Heart left ventricle (tissue), 13 donors: ENCODE measurements at regions not wholly inside any gene's neighbourhood (a gene's known extent, or its start where the extent isn't known, plus 50 kb on each side); places are given as distances from the start of the nearest gene placed in this dataset.

ENCODE experiments used
- POLR2A ChIP-seq, 2 donors: fragments of 450-650 bp; IDR thresholded peaks; one replicate each; pipeline ENCODE4 v1.6.1; 2017; ENCODE audit warnings: antibody characterized with exemption in 2 of 2, mild to moderate bottlenecking in 2 of 2, moderate library complexity in 2 of 2
- TF ChIP-seq, protein P1 (sequence below), 12 donors: fragments of 200-600 bp; sonication (generic) in 4 of 12; IDR thresholded peaks; one replicate each; pipeline versions ENCODE4 v1.5.0 to v1.8.0; 2018 to 2022; ENCODE audit warnings: antibody characterized with exemption in 12 of 12, mild to moderate bottlenecking in 5 of 12
- donor health status: ischemic (EF 13 %, LVEDD 7.1; RV severe dilation, severe dysfunction).
- donor health status: DM: no; HTN: yes; CAD: no.
- donor health status: DM: no; HTN: no; CAD: no.
- donor health status: ischemic (EF 25% LVEDD 6.9; RV normal size, moderate dysfunction).
- donor health status: ischemic (EF 25% LVEDD 5.7; RV mildly dilated, moderate dysfunction).
- donor health status: ischemic (EF 35%, LVEDD 5.7; RV mildly dilated, moderate dysfunction).
- donor health status: nonischemic (EF 11% LVEDD 7.7; RV severe dilation, severe dysfunction).
- donor health status: DM: yes; HTN: yes; CAD: no.
- donor health status: PGD.
- donor health status: ischemic (EF 29% LVEDD 5.4; RV normal size, mild dysfunction).
- donor health status: nonischemic (EF 23%, LVEDD 6.1; RV moderate dilation, normal function).

DNA sequence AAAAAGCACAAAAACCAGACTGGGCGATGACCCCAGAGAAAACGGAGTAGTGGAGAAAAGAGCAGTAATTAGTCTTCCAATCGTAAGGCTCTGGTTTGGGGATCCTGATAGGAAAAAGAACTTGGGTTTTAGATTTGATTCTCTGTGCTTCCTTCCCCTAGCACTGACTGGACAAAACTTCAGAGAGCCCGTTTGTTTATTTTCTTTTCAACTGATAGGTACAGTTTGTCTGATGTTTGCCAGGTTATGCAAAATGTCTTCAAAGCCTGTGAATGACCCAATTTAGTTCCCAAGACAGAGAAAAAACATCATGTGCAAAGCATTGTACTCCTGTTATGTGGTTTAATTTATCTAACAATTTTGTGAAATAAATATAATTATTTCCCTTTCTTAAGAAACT lies 151.1 kb upstream of the COX10 start:
- TF ChIP-seq, protein P1, sequence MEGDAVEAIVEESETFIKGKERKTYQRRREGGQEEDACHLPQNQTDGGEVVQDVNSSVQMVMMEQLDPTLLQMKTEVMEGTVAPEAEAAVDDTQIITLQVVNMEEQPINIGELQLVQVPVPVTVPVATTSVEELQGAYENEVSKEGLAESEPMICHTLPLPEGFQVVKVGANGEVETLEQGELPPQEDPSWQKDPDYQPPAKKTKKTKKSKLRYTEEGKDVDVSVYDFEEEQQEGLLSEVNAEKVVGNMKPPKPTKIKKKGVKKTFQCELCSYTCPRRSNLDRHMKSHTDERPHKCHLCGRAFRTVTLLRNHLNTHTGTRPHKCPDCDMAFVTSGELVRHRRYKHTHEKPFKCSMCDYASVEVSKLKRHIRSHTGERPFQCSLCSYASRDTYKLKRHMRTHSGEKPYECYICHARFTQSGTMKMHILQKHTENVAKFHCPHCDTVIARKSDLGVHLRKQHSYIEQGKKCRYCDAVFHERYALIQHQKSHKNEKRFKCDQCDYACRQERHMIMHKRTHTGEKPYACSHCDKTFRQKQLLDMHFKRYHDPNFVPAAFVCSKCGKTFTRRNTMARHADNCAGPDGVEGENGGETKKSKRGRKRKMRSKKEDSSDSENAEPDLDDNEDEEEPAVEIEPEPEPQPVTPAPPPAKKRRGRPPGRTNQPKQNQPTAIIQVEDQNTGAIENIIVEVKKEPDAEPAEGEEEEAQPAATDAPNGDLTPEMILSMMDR (IDR thresholded peaks at IDR 0.05), result no peak
- no peak for TF ChIP-seq POLR2A (IDR thresholded peaks at IDR 0.05)
